ENCODE measurements at regions not wholly inside any gene's neighbourhood (a gene's known extent, or its start where the extent isn't known, plus 50 kb on each side); places are given as distances from the start of the nearest gene placed in this dataset.
"Not testable (repeated sequence)": the region's sequence is repeated elsewhere in the genome, so short reads cannot be mapped to it uniquely, and the experiment has no call there.

- not testable (repeated sequence) for DNase-seq (ENCODE audit: low read depth)
Measured at GRCh38 chr9:105022545-105022944, 94.6 kb upstream of the ABCA1 start.

GRCh38 chr9:105023788-105024187 lies 95.8 kb upstream of the ABCA1 start:
- DNase-seq (ENCODE audit: low read depth): no peak

- no peak for DNase-seq (ENCODE audit: low read depth)
Measured at GRCh38 chr9:105024529-105024928, 96.6 kb upstream of the ABCA1 start.

GRCh38 chr9:105026451-105026850 lies 98.5 kb upstream of the ABCA1 start:
- DNase-seq (ENCODE audit: low read depth): peak; percentile 56

- DNase-seq (ENCODE audit: low read depth): no peak
Measured at GRCh38 chr9:105027084-105027483, 99.1 kb upstream of the ABCA1 start.

- no peak for DNase-seq (ENCODE audit: low read depth)
Measured at GRCh38 chr9:105030285-105030684, 102.3 kb upstream of the ABCA1 start.

- DNase-seq (ENCODE audit: low read depth): no peak
Measured at GRCh38 chr9:105037139-105037538, 109.2 kb upstream of the ABCA1 start.

GRCh38 chr9:105038051-105038450 lies 110.1 kb upstream of the ABCA1 start:
- DNase-seq (ENCODE audit: low read depth): no peak

- DNase-seq (ENCODE audit: low read depth): no peak
Measured at GRCh38 chr9:105039175-105039799, 111.3 kb upstream of the ABCA1 start.

- DNase-seq (ENCODE audit: low read depth): no peak
Measured at GRCh38 chr9:105043370-105043936, 115.5 kb upstream of the ABCA1 start.

- DNase-seq (ENCODE audit: low read depth): no peak
Measured at GRCh38 chr9:105044518-105044917, 116.6 kb upstream of the ABCA1 start.

GRCh38 chr9:105046907-105047741 lies 119.2 kb upstream of the ABCA1 start:
- DNase-seq (ENCODE audit: low read depth): no peak

GRCh38 chr9:105047742-105048041 lies 119.7 kb upstream of the ABCA1 start:
- no peak for DNase-seq (ENCODE audit: low read depth)

GRCh38 chr9:105048331-105048730 lies 120.4 kb upstream of the ABCA1 start:
- DNase-seq (ENCODE audit: low read depth): no peak

- no peak for DNase-seq (ENCODE audit: low read depth)
Measured at GRCh38 chr9:105050296-105050695, 122.3 kb upstream of the ABCA1 start.

- DNase-seq (ENCODE audit: low read depth): no peak
Measured at GRCh38 chr9:105051897-105052296, 123.9 kb upstream of the ABCA1 start.

- no peak for DNase-seq (ENCODE audit: low read depth)
Measured at GRCh38 chr9:105052346-105052745, 124.4 kb upstream of the ABCA1 start.

- peak; percentile 89 for DNase-seq (ENCODE audit: low read depth)
Measured at GRCh38 chr9:105053209-105053652, 125.3 kb upstream of the ABCA1 start.

- DNase-seq (ENCODE audit: low read depth): no peak
Measured at GRCh38 chr9:105054491-105054890, 126.5 kb upstream of the ABCA1 start.

- DNase-seq (ENCODE audit: low read depth): no peak
Measured at GRCh38 chr9:105055917-105056316, 128.0 kb upstream of the ABCA1 start.

GRCh38 chr9:105057551-105057950 lies 129.6 kb upstream of the ABCA1 start:
- no peak for DNase-seq (ENCODE audit: low read depth)

GRCh38 chr9:105059252-105059651 lies 131.3 kb upstream of the ABCA1 start:
- no peak for DNase-seq (ENCODE audit: low read depth)

GRCh38 chr9:105062222-105062855 lies 134.4 kb upstream of the ABCA1 start:
- no peak for DNase-seq (ENCODE audit: low read depth)
